ENCODE measurements at regions not wholly inside any gene's neighbourhood (a gene's known extent, or its start where the extent isn't known, plus 50 kb on each side); places are given as distances from the start of the nearest gene placed in this dataset.
A peak's percentile ranks its signal among the peaks of the same experiment; 100 is the strongest.
"Not testable (repeated sequence)": the region's sequence is repeated elsewhere in the genome, so short reads cannot be mapped to it uniquely, and the experiment has no call there.

GRCh38 chr16:27600381-27600780 is 50.4 kb downstream of the KATNIP start:
- no peak for FAIRE-seq

- no peak for FAIRE-seq
These were observed 52.2 kb downstream of the KATNIP start for GRCh38 chr16:27602103-27602502.

- FAIRE-seq: peak; percentile 79
These were observed 55.7 kb downstream of the KATNIP start for GRCh38 chr16:27605500-27606106.

GRCh38 chr16:27611340-27611739 is 61.4 kb downstream of the KATNIP start:
- FAIRE-seq: no peak

- no peak for FAIRE-seq
These were observed 63.4 kb downstream of the KATNIP start for GRCh38 chr16:27613238-27613791.

DNA sequence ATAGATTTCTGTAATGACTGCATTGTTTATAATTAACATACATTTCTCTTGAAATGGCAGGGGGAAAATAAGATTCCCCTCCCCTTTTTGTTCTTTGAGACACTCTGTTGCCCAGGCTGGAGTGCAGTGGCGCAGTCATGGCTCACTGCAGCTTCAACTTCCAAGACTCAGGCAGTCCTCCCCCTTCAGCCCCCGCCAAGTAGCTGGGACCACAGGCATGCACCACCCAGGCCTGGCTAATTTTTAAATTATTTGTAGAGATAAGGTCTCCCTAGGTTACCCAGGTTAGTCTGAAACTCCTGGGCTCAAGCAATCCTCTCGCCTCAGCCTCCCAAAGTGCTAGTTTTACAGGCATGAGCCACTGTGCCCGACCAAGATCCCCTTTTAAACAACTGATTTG is 67.7 kb downstream of the KATNIP start:
- no peak for FAIRE-seq

DNA sequence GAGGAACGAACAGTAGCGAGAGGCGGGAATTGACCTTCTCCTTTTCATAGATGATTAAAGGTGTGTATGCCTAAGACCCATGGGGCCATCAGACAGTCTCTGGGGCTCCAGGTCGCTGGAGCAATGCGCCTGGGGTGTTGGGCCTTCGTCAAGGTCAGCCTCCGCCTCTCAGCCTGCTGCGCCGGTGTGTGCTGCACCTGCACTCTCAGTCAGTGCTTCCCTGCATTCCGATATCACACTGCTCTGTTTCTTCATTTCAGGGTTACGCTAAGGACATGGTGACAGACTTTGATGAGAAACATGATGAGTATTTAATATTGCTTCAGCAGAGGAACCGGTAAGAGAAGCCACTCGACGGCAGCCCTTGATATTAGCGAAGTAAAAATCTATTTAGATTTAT is 68.2 kb downstream of the KATNIP start:
- FAIRE-seq: no peak

DNA sequence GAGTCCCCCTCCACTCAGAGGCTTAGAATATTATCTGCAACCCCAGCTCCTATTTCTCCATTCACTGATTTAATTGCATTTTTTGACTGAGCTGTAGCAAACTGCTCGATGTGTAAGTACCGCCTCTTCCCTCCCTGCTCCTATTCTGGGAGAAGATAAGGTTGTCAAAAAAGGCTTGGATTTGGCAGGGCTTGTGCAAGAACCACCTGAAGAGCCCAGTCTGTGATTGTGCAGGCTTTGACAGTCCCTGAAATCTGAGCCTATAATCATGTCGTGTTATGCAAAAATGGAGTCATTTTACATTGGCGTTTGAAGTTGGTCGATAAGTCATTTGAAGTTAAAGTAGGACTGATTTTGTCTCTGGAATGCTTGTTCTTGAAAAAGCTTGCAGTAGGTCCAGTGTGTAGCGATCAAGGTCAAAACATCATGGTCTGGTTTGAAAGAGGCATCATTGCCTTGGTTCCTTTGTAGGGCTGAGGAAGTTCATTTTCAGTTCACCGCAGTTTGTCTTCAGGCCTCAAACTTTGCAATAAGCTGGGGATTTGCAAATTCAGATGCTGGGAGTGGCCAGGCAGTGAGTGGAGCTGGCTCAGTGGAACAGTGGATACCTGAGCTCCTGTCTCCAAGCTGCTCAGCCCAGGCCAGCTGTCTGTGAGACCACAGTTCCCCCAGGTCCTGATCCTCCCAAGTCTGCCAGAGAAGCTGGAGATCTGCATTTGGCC is 68.8 kb downstream of the KATNIP start:
- FAIRE-seq: no peak

GRCh38 chr16:27620541-27620940 is 70.6 kb downstream of the KATNIP start:
- no peak for FAIRE-seq

DNA sequence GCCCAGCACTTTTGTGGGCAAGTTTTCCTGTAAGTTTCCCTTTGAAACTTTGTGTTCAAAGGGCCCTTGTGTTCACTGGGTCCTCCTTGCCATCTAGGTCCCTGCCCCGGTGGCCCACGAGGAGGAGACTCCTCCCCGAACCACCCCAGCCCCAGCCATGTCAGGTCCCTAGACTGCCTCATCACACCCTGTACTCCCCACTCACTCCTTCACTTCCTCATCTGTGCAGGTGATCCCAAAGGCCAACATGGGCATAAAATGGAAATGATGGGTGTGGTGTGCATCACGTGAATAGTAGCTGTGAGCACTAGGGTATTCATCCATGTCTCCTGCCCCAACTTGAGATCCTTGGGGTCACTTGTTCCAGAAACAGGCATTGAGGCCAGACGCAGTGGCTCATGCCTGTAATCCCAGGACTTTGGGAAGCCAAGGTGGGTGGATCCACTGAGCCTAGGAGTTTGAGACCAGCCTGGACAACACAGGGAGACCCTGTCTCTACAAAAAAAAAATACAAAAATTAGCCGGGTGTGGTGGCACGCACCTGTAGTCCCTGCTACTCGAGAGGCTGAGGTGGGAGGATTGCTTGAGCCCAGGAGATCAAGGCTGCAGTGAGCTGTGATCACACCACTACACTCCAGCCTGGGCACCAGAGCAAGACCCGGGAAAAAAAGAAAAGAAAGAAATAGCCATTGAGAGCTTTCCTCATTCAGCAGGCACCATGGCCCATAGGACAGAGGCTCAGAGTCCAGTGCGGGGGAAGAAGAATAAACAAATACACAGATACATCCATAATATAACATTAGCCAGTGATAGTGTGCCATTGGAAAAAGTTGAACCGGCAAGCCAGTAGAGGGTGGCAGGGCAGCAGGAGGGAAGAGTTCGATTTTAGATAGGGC is 74.5 kb downstream of the KATNIP start:
- FAIRE-seq: no peak

GRCh38 chr16:27625050-27625697 is 75.2 kb downstream of the KATNIP start:
- FAIRE-seq: no peak

- FAIRE-seq: no peak
These were observed 77.2 kb downstream of the KATNIP start for GRCh38 chr16:27627136-27627535.

DNA sequence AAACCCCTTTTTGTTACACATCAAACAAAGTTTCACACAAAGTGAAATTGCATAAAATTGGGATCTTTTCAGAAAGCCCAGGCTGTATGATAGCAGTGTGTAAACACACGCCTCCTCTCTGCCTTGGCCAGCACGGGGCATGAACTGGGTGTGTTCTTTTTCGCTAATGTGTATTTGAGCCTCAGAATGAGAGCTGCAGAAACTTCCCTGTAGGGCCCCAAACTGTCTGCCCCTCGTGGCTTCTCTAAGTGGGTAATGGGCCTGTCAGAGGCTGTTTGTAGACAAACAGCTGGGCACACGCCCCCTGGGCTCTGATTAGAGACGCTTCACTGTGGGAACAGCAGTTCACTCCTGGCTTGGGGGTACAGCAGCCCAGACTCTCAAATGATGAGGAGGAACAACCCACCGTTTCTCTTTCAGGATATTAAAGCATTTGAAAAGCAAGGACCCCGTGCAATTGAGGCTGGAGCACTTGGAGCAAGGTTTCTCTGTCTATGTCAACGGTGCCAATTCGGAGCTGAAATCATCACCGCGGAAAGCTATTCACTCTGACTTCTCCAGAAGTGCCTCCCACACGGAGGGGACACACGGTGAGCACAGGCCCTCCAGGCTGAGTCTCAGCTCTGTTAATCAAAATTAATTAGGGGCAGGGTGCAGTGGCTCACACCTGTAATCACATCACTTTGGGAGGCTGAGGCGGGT is 78.4 kb downstream of the KATNIP start:
- no peak for FAIRE-seq

GRCh38 chr16:27628943-27629462 is 79.1 kb downstream of the KATNIP start:
- not testable (repeated sequence) for FAIRE-seq

GRCh38 chr16:27632216-27632615 is 82.3 kb downstream of the KATNIP start:
- no peak for FAIRE-seq

DNA sequence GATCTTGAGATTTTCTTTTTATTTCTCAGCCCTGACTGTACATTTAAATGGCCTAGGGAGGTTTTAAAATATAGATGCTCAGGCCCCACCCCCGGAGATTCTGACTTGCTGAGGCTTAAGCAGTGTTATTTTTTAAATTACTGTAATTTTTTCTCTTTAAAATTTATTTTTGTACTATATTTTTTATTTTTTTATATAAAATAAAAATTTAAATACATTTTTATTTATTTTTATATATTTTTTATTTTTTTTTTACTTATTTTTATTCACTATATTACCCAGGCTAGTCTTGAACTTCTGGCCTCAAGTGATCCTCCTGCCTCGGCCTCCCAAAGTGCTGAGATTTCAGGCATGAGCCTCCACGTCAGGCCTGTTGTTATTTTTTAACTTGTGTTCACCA is 83.3 kb downstream of the KATNIP start:
- FAIRE-seq: peak; percentile 21

GRCh38 chr16:27633721-27634120 is 83.8 kb downstream of the KATNIP start:
- FAIRE-seq: no peak

DNA sequence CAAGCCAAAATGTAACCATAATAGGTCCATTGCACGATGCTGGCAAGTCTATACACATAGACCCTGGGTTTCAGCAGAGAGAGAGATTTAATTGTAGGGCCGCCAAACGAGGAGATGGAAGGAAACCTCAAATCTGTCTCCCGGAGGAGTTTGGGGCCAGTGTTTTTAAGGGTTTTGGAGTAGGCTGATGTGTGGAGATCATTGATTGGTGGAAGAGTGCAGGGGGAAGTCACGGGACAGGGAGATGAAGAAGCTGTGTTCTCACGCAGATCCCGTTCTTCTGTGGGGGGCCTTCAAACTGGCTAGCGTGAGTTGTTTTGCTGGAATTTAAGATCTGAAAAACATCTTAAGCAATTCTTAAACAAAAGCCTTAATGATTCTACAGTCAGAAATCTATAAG is 84.8 kb downstream of the KATNIP start:
- FAIRE-seq: no peak

DNA sequence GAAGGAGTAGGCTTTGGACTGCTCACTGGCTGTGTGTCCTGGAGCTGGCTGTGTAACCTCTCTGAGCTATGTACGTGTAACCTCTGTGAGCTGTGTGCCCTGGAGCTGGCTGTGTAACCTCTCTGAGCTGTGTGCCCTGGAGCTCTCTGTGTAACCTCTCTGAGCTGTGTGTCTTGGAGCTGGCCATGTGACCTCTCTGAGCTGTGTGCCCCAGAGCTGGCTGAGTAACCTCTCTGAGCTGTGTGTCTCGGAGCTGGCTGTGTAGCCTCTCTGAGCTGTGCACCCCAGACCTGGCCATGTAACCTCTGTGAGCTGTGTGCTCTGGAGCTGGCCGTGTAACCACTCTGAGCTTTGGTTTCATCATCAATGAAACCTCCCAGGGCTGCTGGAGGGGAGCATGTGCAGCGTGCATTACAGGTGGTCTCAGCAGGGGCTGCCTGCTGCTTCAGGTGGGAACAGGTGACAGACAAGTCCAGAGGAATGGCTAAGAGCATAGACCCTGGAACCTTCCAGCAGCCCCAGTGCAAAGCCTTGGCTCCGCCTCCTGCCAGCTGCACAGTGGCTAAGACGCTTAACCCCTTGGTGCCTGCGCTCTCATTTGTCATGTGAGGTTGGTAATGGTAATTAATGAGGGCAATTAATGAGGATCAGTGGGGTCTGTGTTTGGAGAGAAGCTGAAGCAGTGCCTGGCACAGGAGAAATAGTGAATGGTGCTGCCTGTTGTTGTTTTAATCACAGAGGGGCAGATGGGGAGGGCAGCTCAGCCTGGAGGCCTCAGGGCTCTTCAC is 86.7 kb downstream of the KATNIP start:
- FAIRE-seq: no peak

- FAIRE-seq: no peak
These were observed 89.1 kb downstream of the KATNIP start for GRCh38 chr16:27638833-27639560.
